HG03064 (cell line): ENCODE measurements at regions not wholly inside any gene's neighbourhood (a gene's known extent, or its start where the extent isn't known, plus 50 kb on each side); places are given as distances from the start of the nearest gene placed in this dataset.

Source experiments
- ATAC-seq: cut with Tn5 transposase; IDR thresholded peaks from one replicate; pipeline ENCODE4 v1.9.1; 2021; ENCODE audit warnings: low read depth; ENCODE audit not compliant: unreplicated experiment

- ATAC-seq: no peak
These were observed 83.2 kb upstream of the IRS2 start for GRCh38 chr13:109869312-109870237.

- ATAC-seq: no peak
These were observed 82.4 kb upstream of the IRS2 start for GRCh38 chr13:109868578-109869311.

GRCh38 chr13:109867766-109868165 lies 81.4 kb upstream of the IRS2 start:
- ATAC-seq: no peak

GRCh38 chr13:109862627-109863026 lies 76.2 kb upstream of the IRS2 start:
- no peak for ATAC-seq

- ATAC-seq: no peak
These were observed 73.5 kb upstream of the IRS2 start for GRCh38 chr13:109859898-109860297.

- ATAC-seq: no peak
These were observed 72.9 kb upstream of the IRS2 start for GRCh38 chr13:109859216-109859835.

- no peak for ATAC-seq
These were observed 71.9 kb upstream of the IRS2 start for GRCh38 chr13:109858319-109858718.

- ATAC-seq: no peak
These were observed 71.4 kb upstream of the IRS2 start for GRCh38 chr13:109857803-109858202.

GRCh38 chr13:109857325-109857724 lies 70.9 kb upstream of the IRS2 start:
- no peak for ATAC-seq

- no peak for ATAC-seq
These were observed 70.0 kb upstream of the IRS2 start for GRCh38 chr13:109856350-109856749.

- no peak for ATAC-seq
These were observed 66.8 kb upstream of the IRS2 start for GRCh38 chr13:109853153-109853552.

GRCh38 chr13:109846185-109846584 lies 59.8 kb upstream of the IRS2 start:
- no peak for ATAC-seq

- ATAC-seq: no peak
These were observed 58.0 kb upstream of the IRS2 start for GRCh38 chr13:109844396-109844795.

- ATAC-seq: no peak
These were observed 57.3 kb upstream of the IRS2 start for GRCh38 chr13:109843695-109844094.

- no peak for ATAC-seq
These were observed 56.0 kb upstream of the IRS2 start for GRCh38 chr13:109842212-109842920.

- no peak for ATAC-seq
These were observed 54.5 kb upstream of the IRS2 start for GRCh38 chr13:109840893-109841287.

GRCh38 chr13:109840201-109840892 lies 54.0 kb upstream of the IRS2 start:
- no peak for ATAC-seq

GRCh38 chr13:109836629-109837607 lies 50.5 kb upstream of the IRS2 start:
- peak; percentile 74 for ATAC-seq
